MM.1S (cell line): ENCODE measurements at regions not wholly inside any gene's neighbourhood (a gene's known extent, or its start where the extent isn't known, plus 50 kb on each side); places are given as distances from the start of the nearest gene placed in this dataset.

Source experiments
- DNase-seq: peaks from one replicate; pipeline ENCODE4 v3.0.0-alpha.2; 2015
- H2AFZ ChIP-seq: fragments of 300-600 bp; sonication (generic); 2 replicates; pipeline ENCODE4 v1.6.0; 2016; ENCODE audit warnings: antibody characterized with exemption, low read length
- H3F3A ChIP-seq: fragments of 300-600 bp; sonication (generic); 2 replicates; pipeline ENCODE4 v1.6.1; 2016; ENCODE audit warnings: mild to moderate bottlenecking, antibody characterized with exemption, low read length, moderate library complexity, mixed read lengths; ENCODE audit not compliant: insufficient read depth
- H3K27ac ChIP-seq: fragments of 300-600 bp; sonication (generic); 2 replicates; pipeline ENCODE4 v1.5.1; 2016; ENCODE audit warnings: mild to moderate bottlenecking, low read length
- H3K27me3 ChIP-seq: fragments of 300-600 bp; sonication (generic); replicated peaks from 2 replicates; pipeline ENCODE4 v1.6.0; 2016; ENCODE audit warnings: low read length; ENCODE audit not compliant: insufficient read depth
- H3K36me3 ChIP-seq: fragments of 300-600 bp; sonication (generic); replicated peaks from 2 replicates; pipeline ENCODE4 v1.6.1; 2016; ENCODE audit warnings: mild to moderate bottlenecking, low read length, mixed read lengths; ENCODE audit not compliant: insufficient read depth
- H3K4me1 ChIP-seq: fragments of 300-600 bp; sonication (generic); 2 replicates; pipeline ENCODE4 v1.6.1; 2016; ENCODE audit warnings: low read length, mixed read lengths
- H3K4me2 ChIP-seq: fragments of 300-600 bp; sonication (generic); 2 replicates; pipeline ENCODE4 v1.6.0; 2016; ENCODE audit warnings: low read depth, low read length
- H3K4me3 ChIP-seq: fragments of 300-600 bp; sonication (generic); 2 replicates; pipeline ENCODE4 v1.5.1; 2016; ENCODE audit warnings: low read length, mixed read lengths
- H3K79me2 ChIP-seq: fragments of 300-600 bp; sonication (generic); 2 replicates; pipeline ENCODE4 v1.6.1; 2016; ENCODE audit warnings: mixed run types, low read length, mixed read lengths
- H3K9ac ChIP-seq: fragments of 300-600 bp; sonication (generic); 2 replicates; pipeline ENCODE4 v1.6.1; 2016; ENCODE audit warnings: low read length, mixed read lengths
- H3K9me2 ChIP-seq: fragments of 300-600 bp; sonication (generic); replicated peaks from 2 replicates; pipeline ENCODE4 v1.6.1; 2016; ENCODE audit warnings: mild to moderate bottlenecking, low read length, mixed read lengths; ENCODE audit not compliant: insufficient read depth
- H3K9me3 ChIP-seq: fragments of 300-600 bp; sonication (generic); replicated peaks from 2 replicates; pipeline ENCODE4 v1.6.1; 2016; ENCODE audit warnings: mild to moderate bottlenecking, low read length, mixed read lengths; ENCODE audit not compliant: insufficient read depth
- H4K20me1 ChIP-seq: fragments of 300-600 bp; sonication (generic); 2 replicates; pipeline ENCODE4 v1.6.1; 2016; ENCODE audit warnings: mild to moderate bottlenecking, low read length, moderate library complexity, mixed read lengths; ENCODE audit not compliant: insufficient read depth
- EZH2 ChIP-seq: fragments of 300-600 bp; sonication (generic); optimal IDR thresholded peaks from 2 replicates; pipeline ENCODE3; 2017; ENCODE audit warnings: low read depth, mild to moderate bottlenecking, antibody characterized with exemption, low read length, mixed read lengths
- EZH2phosphoT487 ChIP-seq: fragments of 300-600 bp; sonication (generic); IDR thresholded peaks from 2 replicates; pipeline ENCODE4 v1.6.1; 2018; ENCODE audit warnings: antibody characterized with exemption, low read length
- TF ChIP-seq, protein P1 (sequence below): fragments of 300-600 bp; sonication (generic); IDR thresholded peaks from 2 replicates; pipeline ENCODE4 v1.5.1; 2016; ENCODE audit warnings: antibody characterized with exemption, low read length, mixed read lengths

DNA sequence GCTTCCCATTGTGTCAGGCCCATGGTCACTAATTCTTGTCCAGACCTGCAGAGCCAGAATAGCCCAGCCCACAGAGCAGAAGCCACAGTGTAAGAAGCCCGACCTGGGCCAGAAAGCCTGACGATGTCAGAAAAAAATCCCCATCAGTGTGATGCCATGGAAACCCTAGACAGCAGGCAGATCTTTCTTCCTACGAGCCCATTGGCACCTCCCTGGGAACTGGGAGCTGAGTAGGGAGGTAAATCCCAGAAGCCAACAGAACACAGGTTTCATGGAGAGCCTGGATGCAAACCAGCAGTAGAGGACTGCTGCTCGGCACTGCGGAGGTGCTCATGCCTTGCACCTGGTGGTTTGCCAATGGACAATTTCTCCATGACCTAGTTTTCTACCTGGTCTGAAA, 82.2 kb upstream of the SLC22A16 start:
- Histone ChIP-seq H3K27me3 (no peaks in the 10 kb centered on the region), H3K4me3 (no peak overlapping the region), H3K4me1 (no peaks in the 10 kb centered on the region), H3K9me3 (no peaks in the 10 kb centered on the region), H4K20me1 (no peaks in the 10 kb centered on the region), H3K79me2 (no peaks in the 10 kb centered on the region), H2AFZ (no peak overlapping the region), H3K36me3 (no peaks in the 10 kb centered on the region), H3K4me2 (no peak overlapping the region), H3F3A (no peaks in the 10 kb centered on the region), H3K27ac (no peak overlapping the region), H3K9ac (no peak overlapping the region), H3K9me2 (no peaks in the 10 kb centered on the region)
- TF ChIP-seq, protein P1, sequence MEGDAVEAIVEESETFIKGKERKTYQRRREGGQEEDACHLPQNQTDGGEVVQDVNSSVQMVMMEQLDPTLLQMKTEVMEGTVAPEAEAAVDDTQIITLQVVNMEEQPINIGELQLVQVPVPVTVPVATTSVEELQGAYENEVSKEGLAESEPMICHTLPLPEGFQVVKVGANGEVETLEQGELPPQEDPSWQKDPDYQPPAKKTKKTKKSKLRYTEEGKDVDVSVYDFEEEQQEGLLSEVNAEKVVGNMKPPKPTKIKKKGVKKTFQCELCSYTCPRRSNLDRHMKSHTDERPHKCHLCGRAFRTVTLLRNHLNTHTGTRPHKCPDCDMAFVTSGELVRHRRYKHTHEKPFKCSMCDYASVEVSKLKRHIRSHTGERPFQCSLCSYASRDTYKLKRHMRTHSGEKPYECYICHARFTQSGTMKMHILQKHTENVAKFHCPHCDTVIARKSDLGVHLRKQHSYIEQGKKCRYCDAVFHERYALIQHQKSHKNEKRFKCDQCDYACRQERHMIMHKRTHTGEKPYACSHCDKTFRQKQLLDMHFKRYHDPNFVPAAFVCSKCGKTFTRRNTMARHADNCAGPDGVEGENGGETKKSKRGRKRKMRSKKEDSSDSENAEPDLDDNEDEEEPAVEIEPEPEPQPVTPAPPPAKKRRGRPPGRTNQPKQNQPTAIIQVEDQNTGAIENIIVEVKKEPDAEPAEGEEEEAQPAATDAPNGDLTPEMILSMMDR: no peak
- TF ChIP-seq EZH2phosphoT487 (no peak), EZH2 (no peak)
- DNase-seq: no peak

DNA sequence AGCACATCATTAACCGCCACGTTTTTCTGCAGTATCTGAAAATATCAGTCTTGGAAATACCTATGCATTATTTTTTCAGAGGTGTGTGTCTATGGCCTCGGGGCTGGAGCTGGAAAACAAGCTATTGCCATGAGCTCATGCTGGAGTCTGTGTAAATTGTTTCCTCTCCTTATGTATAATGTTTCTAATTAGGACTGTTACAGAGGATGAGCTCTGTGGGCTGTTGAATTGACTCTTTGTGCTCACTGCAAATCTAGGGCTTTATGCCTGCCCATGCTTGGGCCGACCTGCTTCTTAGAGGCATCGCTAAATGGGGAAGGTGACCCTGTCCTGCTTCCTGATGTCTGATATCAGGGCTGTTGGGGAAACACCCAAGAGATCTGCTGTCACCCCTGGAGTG, 80.8 kb upstream of the SLC22A16 start:
- H3K4me1 ChIP-seq: no peaks in the 10 kb centered on the region
- H3F3A ChIP-seq: no peaks in the 10 kb centered on the region
- TF ChIP-seq, protein P1: no peak
- TF ChIP-seq EZH2phosphoT487: no peak
- no peak for TF ChIP-seq EZH2
- H3K27ac ChIP-seq: no peak overlapping the region
- no peak overlapping the region for H2AFZ ChIP-seq
- H3K36me3 ChIP-seq: no peaks in the 10 kb centered on the region
- DNase-seq: no peak
- no peaks in the 10 kb centered on the region for H3K79me2 ChIP-seq
- no peak overlapping the region for H3K4me2 ChIP-seq
- no peaks in the 10 kb centered on the region for H3K9me3 ChIP-seq
- no peaks in the 10 kb centered on the region for H3K27me3 ChIP-seq
- H3K4me3 ChIP-seq: no peak overlapping the region
- H3K9me2 ChIP-seq: no peaks in the 10 kb centered on the region
- no peak overlapping the region for H3K9ac ChIP-seq
- no peaks in the 10 kb centered on the region for H4K20me1 ChIP-seq

DNA sequence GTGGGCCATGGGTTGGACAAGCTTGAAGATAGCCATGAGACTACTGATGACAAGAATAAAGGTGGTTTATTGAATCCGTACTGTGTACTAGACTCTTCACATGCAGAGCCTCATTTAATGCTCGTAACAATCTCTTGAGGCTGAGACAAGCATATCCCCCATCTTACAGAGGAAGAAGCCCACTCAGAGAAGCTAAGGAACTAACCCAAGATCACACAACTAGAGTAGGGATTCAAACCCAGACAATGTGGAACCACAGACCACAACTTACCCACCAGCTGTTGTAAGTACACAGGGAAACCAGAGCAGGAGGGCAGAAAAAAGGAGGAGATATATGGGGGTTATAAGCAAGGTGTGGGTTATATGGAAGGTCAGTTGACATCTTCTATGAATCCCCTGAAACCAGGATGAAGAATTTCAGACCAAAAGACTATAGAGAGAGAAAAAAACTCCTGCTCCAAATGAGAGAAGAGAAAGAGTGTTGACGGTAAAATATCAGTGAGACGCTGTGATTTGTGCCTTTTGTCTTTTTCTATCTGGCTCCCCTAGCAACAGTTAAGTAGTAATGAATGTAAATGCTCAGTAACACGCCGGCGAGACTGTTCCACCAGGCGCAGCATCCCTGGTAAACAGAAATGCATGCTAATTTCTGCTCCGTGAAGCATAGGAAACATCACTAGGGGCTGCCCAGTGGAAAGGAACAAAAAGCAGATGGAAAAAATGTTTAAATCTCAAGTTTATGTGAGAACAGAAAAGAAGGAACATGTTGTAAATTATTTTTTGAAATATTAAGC, 80.1 kb upstream of the SLC22A16 start:
- Histone ChIP-seq H3K4me1 (no peaks in the 10 kb centered on the region), H3K27ac (no peak overlapping the region), H3K79me2 (no peaks in the 10 kb centered on the region), H3K4me3 (no peak overlapping the region), H3K27me3 (no peaks in the 10 kb centered on the region), H3F3A (no peaks in the 10 kb centered on the region), H3K9me3 (no peaks in the 10 kb centered on the region), H2AFZ (no peak overlapping the region), H3K4me2 (no peak overlapping the region), H3K9me2 (no peaks in the 10 kb centered on the region), H4K20me1 (no peaks in the 10 kb centered on the region), H3K9ac (no peak overlapping the region), H3K36me3 (no peaks in the 10 kb centered on the region)
- TF ChIP-seq EZH2phosphoT487 (no peak), EZH2 (no peak)
- TF ChIP-seq, protein P1: no peak
- DNase-seq: no peak
